Transverse colon (tissue), 4 donors: ENCODE measurements at regions not wholly inside any gene's neighbourhood (a gene's known extent, or its start where the extent isn't known, plus 50 kb on each side); places are given as distances from the start of the nearest gene placed in this dataset.

Source experiments
- CTCF ChIP-seq, 5 experiments: fragments of 200-600 bp in 3 of 5; fragments of 450-650 bp in 2 of 5; sonication (generic) in 3 of 5; IDR thresholded peaks; 1 replicate in 2 of 5; 2 replicates in 3 of 5; pipeline ENCODE4 v1.5.1; 2016 to 2017; ENCODE audit warnings: antibody characterized with exemption in 5 of 5, inconsistent platforms in 3 of 5, mild to moderate bottlenecking in 2 of 5, moderate library complexity in 1 of 5
- EP300 ChIP-seq: sonication (generic); formaldehyde crosslinking; IDR thresholded peaks from one replicate; pipeline ENCODE4 v1.6.1; 2017; ENCODE audit warnings: antibody characterized with exemption, low read depth
- POLR2A ChIP-seq: fragments of 450-650 bp; IDR thresholded peaks from one replicate; pipeline ENCODE4 v1.6.1; 2016; ENCODE audit warnings: antibody characterized with exemption, mild to moderate bottlenecking, moderate library complexity
- POLR2AphosphoS5 ChIP-seq, 3 donors: sonication (generic); formaldehyde crosslinking; IDR thresholded peaks; one replicate each; pipeline ENCODE4 v1.6.1; 2016; ENCODE audit warnings: antibody characterized with exemption in 3 of 3

- TF ChIP-seq CTCF (IDR thresholded peaks at IDR 0.05) (no peak), POLR2A (no peak), EP300 (no peak), POLR2AphosphoS5 (IDR thresholded peaks at IDR 0.05) (no peak)
Observed at GRCh38 chr12:58171914-58172313, 230.5 kb downstream of the ATP23 start.
